OCI-LY3 (cell line): ENCODE measurements at regions not wholly inside any gene's neighbourhood (a gene's known extent, or its start where the extent isn't known, plus 50 kb on each side); places are given as distances from the start of the nearest gene placed in this dataset.

Experiments
- H2AFZ ChIP-seq: fragments of 200-600, 300-600 bp; shearing (Covaris generic); 2 replicates; pipeline ENCODE4 v1.6.0; 2014; ENCODE audit warnings: antibody characterized with exemption, low read depth, low read length
- H3K27ac ChIP-seq: fragments of 200-600, 300-600 bp; sonication (generic); 2 replicates; pipeline ENCODE4 v1.5.1; 2014; ENCODE audit warnings: mild to moderate bottlenecking, low read length, moderate library complexity, mixed read lengths
- H3K27me3 ChIP-seq: fragments of 200-600, 300-600 bp; sonication (generic); 2 replicates; pipeline ENCODE4 v1.6.1; 2014; ENCODE audit warnings: low read depth, low read length, mixed read lengths
- H3K36me3 ChIP-seq: fragments of 200-600, 300-600 bp; sonication (generic); replicated peaks from 2 replicates; pipeline ENCODE3; 2014; ENCODE audit warnings: low read depth, low read length, mixed read lengths
- H3K4me1 ChIP-seq: fragments of 300-600, 200-600 bp; sonication (generic); 2 replicates; pipeline ENCODE4 v1.6.1; 2014; ENCODE audit warnings: low read length, mixed read lengths
- H3K4me2 ChIP-seq: fragments of 200-600, 300-600 bp; sonication (generic); 2 replicates; pipeline ENCODE4 v1.6.1; 2014; ENCODE audit warnings: low read length, mixed read lengths
- H3K4me3 ChIP-seq: fragments of 300-600, 200-600 bp; sonication (generic); 2 replicates; pipeline ENCODE4 v1.5.1; 2014; ENCODE audit warnings: antibody characterized with exemption, mild to moderate bottlenecking, low read length, moderate library complexity
- H3K79me2 ChIP-seq: fragments of 300-600, 200-600 bp; shearing (Covaris generic); 2 replicates; pipeline ENCODE4 v1.6.1; 2014; ENCODE audit warnings: mild to moderate bottlenecking, low read length, mixed read lengths
- H3K9ac ChIP-seq: fragments of 300-600, 200-600 bp; shearing (Covaris generic); 2 replicates; pipeline ENCODE4 v1.6.0; 2014; ENCODE audit warnings: mild to moderate bottlenecking, low read length, moderate library complexity
- H3K9me3 ChIP-seq: fragments of 200-600, 300-600 bp; shearing (Covaris generic); 2 replicates; pipeline ENCODE4 v1.6.1; 2014; ENCODE audit warnings: low read length, mixed read lengths; ENCODE audit not compliant: insufficient read depth
- H4K20me1 ChIP-seq: fragments of 200-600, 300-600 bp; sonication (generic); 2 replicates; pipeline ENCODE4 v1.6.1; 2016; ENCODE audit warnings: low read length, mixed read lengths; ENCODE audit not compliant: insufficient read depth
- EZH2phosphoT487 ChIP-seq: fragments of 200-600 bp; shearing (Covaris generic); IDR thresholded peaks from 2 replicates; pipeline ENCODE4 v1.6.1; 2018; ENCODE audit warnings: antibody characterized with exemption, mixed run types, low read depth
- TF ChIP-seq, protein P1 (sequence below): fragments of 200-600, 300-600 bp; sonication (generic); IDR thresholded peaks from 2 replicates; pipeline ENCODE4 v1.5.1; 2014; ENCODE audit warnings: antibody characterized with exemption, low read length, low read depth

DNA sequence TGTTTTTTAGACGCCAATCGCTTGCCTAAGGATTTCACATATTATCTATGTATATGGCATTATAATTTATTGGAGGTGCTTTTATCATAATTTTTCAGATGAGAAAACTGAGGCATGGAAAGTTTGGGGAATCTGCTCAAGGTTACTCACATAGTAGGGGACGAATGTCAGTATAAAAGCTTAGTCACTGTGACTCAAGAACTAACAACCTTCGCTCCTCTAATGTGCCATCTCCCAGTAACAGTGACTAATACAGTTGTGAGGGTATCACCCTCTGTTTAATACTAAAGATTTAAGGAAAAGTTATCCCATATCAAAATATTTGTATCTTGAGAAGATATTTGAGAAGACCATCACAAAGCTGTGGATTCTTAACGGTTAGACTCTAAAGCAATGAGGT is 353.1 kb upstream of the SPOCK3 start:
- Histone ChIP-seq H3K4me2 (no peak overlapping the region), H4K20me1 (no peaks in the 10 kb centered on the region), H3K4me3 (no peak overlapping the region), H3K4me1 (no peaks in the 10 kb centered on the region), H3K9me3 (0 out of 2 replicates have a peak, but pooled peaks cover 4% of the 10 kb centered on the region), H3K36me3 (no peaks in the 10 kb centered on the region), H3K27ac (no peak overlapping the region), H2AFZ (no peak overlapping the region), H3K27me3 (no peaks in the 10 kb centered on the region), H3K9ac (no peak overlapping the region), H3K79me2 (no peaks in the 10 kb centered on the region)
- TF ChIP-seq, protein P1, sequence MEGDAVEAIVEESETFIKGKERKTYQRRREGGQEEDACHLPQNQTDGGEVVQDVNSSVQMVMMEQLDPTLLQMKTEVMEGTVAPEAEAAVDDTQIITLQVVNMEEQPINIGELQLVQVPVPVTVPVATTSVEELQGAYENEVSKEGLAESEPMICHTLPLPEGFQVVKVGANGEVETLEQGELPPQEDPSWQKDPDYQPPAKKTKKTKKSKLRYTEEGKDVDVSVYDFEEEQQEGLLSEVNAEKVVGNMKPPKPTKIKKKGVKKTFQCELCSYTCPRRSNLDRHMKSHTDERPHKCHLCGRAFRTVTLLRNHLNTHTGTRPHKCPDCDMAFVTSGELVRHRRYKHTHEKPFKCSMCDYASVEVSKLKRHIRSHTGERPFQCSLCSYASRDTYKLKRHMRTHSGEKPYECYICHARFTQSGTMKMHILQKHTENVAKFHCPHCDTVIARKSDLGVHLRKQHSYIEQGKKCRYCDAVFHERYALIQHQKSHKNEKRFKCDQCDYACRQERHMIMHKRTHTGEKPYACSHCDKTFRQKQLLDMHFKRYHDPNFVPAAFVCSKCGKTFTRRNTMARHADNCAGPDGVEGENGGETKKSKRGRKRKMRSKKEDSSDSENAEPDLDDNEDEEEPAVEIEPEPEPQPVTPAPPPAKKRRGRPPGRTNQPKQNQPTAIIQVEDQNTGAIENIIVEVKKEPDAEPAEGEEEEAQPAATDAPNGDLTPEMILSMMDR = no peak
- no peak for TF ChIP-seq EZH2phosphoT487

DNA sequence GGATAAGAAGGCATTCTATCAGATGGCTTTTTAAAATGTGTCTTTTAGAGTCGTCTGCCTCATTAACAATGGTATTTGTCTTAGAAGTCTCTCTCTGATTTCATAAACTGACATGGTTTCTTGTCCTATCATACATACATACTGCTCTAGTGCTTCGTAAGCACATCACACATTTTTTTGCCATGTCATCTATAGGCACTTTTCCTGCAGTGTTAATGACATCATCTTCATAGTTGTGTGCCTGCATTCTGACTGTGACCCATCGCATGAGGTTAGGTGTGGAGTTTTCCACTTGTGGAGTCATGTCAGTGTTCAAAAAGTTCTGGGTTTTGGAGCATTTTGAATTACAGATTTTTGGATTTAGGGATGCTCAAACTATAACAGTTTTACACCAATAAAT is 361.6 kb upstream of the SPOCK3 start:
- Histone ChIP-seq H3K79me2 (no peaks in the 10 kb centered on the region), H3K36me3 (no peaks in the 10 kb centered on the region), H3K27ac (no peak overlapping the region), H3K27me3 (no peaks in the 10 kb centered on the region), H3K4me3 (no peak overlapping the region), H3K9ac (no peak overlapping the region), H3K9me3 (no peaks in the 10 kb centered on the region), H3K4me1 (peaks cover 6% of the 10 kb centered on the region), H2AFZ (no peak overlapping the region), H3K4me2 (no peak overlapping the region), H4K20me1 (no peaks in the 10 kb centered on the region)
- TF ChIP-seq, protein P1 = no peak
- no peak for TF ChIP-seq EZH2phosphoT487

DNA sequence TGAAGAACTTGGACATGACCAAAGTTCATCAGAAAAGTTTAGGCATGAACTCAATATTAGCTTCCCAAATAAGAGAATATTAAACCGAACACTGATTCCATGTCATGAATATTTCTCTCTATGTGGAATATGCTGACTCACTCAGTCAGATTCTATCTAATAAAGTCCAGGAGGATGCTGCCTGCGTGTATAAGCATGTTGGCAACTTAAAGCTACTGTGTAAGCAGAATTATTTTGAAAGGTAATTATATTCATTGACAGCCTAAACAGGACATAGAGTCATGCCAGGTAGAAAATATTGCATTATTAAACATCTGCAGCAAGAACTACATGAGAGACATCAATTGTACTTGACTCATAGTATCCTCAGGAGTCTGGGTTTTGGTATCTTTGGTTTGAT is 367.9 kb upstream of the SPOCK3 start:
- Histone ChIP-seq H3K9ac (no peak overlapping the region), H3K4me1 (peaks cover 6% of the 10 kb centered on the region), H3K4me3 (no peak overlapping the region), H3K27me3 (no peaks in the 10 kb centered on the region), H3K27ac (no peak overlapping the region), H2AFZ (no peak overlapping the region), H3K4me2 (no peak overlapping the region), H3K9me3 (no peaks in the 10 kb centered on the region), H3K36me3 (no peaks in the 10 kb centered on the region), H3K79me2 (no peaks in the 10 kb centered on the region), H4K20me1 (no peaks in the 10 kb centered on the region)
- TF ChIP-seq EZH2phosphoT487 = no peak
- TF ChIP-seq, protein P1 = no peak

DNA sequence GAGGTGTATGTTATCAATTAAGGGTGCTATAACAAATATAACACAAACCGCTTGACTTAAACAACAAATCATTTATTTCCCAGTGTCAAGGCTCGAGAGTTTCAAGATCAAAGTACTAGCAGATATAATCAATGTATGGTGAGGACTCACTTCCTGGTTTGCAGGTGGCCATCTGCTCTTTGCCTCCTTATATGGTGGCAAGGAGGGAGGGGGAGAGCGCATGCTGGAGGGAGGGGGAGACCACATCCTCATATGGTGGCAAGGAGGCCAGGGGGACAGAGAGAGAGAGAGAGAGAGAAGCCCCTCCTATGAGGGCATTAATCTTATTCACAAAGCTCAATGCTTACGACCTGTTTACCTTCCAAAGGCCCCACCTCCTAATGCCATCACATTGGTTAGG is 372.3 kb upstream of the SPOCK3 start:
- Histone ChIP-seq H3K36me3 (no peaks in the 10 kb centered on the region), H2AFZ (peak overlapping the region; percentile 66; the same call in 1 of the 2 replicates), H3K4me1 (no peaks in the 10 kb centered on the region; the same call in 1 of the 2 replicates), H3K79me2 (no peaks in the 10 kb centered on the region), H3K4me3 (no peak overlapping the region), H3K9ac (no peak overlapping the region), H3K4me2 (no peak overlapping the region), H4K20me1 (no peaks in the 10 kb centered on the region), H3K27me3 (no peaks in the 10 kb centered on the region), H3K27ac (no peak overlapping the region), H3K9me3 (no peaks in the 10 kb centered on the region)
- TF ChIP-seq, protein P1 = no peak
- no peak for TF ChIP-seq EZH2phosphoT487
